ENCODE measurements at regions not wholly inside any gene's neighbourhood (a gene's known extent, or its start where the extent isn't known, plus 50 kb on each side); places are given as distances from the start of the nearest gene placed in this dataset.

DNA sequence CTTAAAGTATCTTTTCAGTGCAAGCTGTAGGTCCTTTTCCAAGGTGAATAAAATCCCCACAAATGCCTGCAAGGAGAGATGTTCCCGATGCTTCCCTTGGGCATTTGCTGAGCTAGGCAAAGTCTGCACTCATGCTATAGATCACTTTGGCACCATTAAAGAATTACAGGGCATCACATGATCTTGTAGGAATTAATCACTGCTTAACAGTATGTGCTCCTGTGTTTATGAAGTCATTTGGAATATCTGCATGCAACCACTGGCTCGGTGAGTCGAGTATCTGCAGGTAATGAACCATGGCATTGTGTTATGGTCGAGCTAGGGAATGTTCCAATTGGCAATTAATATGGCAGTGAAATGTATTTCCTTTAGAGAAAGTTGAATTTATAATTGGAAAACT, 615.1 kb downstream of the TLE1 start:
- WGBS (ENCODE audit: extremely low coverage, insufficient read length, low lambda C conversion rate) = no CpG with 5 or more reads among the region's 4 CpGs
- no peak overlapping the region for H3K14ac ChIP-seq (ENCODE audit: insufficient read depth, low read length)
- H3K4me2 ChIP-seq (ENCODE audit: insufficient read depth, insufficient read length, low read length) = no peak overlapping the region
- H4K8ac ChIP-seq (replicated peaks; ENCODE audit: insufficient read length, low read depth, low read length) = no peak overlapping the region
- no peaks in the 10 kb centered on the region for H3K36me3 Mint-ChIP-seq (ENCODE audit: insufficient read depth in 1 of 3, low read depth in 3 of 3)
- H3K23ac ChIP-seq (ENCODE audit: insufficient read length, low read depth, low read length) = no peak overlapping the region
- H3K4ac ChIP-seq (ENCODE audit: low read depth, low read length) = no peak overlapping the region
- H3K4me1 Mint-ChIP-seq = no peaks in the 10 kb centered on the region
- no peak overlapping the region for H2BK20ac ChIP-seq (ENCODE audit: low read depth, low read length, poor library complexity, severe bottlenecking)
- no peak overlapping the region for H2BK5ac ChIP-seq (ENCODE audit: insufficient read length, low read length)
- H3K23me2 ChIP-seq (ENCODE audit: insufficient read length, low read depth, low read length, poor library complexity, severe bottlenecking) = no peaks in the 10 kb centered on the region
- H3K27ac ChIP-seq (ENCODE audit: insufficient read length, low read depth, low read length) = no peak overlapping the region
- H3T11ph ChIP-seq (ENCODE audit: low read length) = no peak overlapping the region
- no peak overlapping the region for H3K18ac ChIP-seq (ENCODE audit: insufficient read length, low read depth, low read length)
- no peak for DNase-seq
- no peaks in the 10 kb centered on the region for H3K79me2 ChIP-seq (ENCODE audit: insufficient read depth, low read length)
- H3K56ac ChIP-seq (ENCODE audit: insufficient read length, low read depth, low read length) = no peak overlapping the region
- H3K9me3 Mint-ChIP-seq = no peaks in the 10 kb centered on the region
- H3K27me3 Mint-ChIP-seq (ENCODE audit: low read depth) = no peaks in the 10 kb centered on the region
- no peak for TF ChIP-seq CTCF (conservative IDR thresholded peaks at IDR 0.05)
- no peak overlapping the region for H4K5ac ChIP-seq (ENCODE audit: insufficient read length, low read depth, low read length)
- H3K27ac Mint-ChIP-seq = no peak overlapping the region
- H2BK120ac ChIP-seq (ENCODE audit: low read depth, low read length, poor library complexity, severe bottlenecking) = no peak overlapping the region
- H2BK15ac ChIP-seq (ENCODE audit: low read depth, low read length) = no peak overlapping the region
- H2AFZ ChIP-seq (ENCODE audit: low read length) = no peak overlapping the region
- no peak overlapping the region for H4K91ac ChIP-seq (ENCODE audit: insufficient read length, low read depth, low read length)
- no peak overlapping the region for H3K9ac ChIP-seq (ENCODE audit: extremely low read depth, insufficient read length, low read length)
- no peaks in the 10 kb centered on the region for H4K20me1 ChIP-seq (ENCODE audit: control insufficient read depth, insufficient read depth, insufficient read length)
- no peaks in the 10 kb centered on the region for H3K79me1 ChIP-seq (ENCODE audit: insufficient read depth, low read depth, low read length, poor library complexity, severe bottlenecking)
- H3K9me3 ChIP-seq (ENCODE audit: control insufficient read depth, low read depth, low read length) = no peaks in the 10 kb centered on the region
- no peak overlapping the region for H2AK5ac ChIP-seq (ENCODE audit: insufficient read length, low read length)
- no peak overlapping the region for H3K4me3 Mint-ChIP-seq
- no peaks in the 10 kb centered on the region for H3K4me1 ChIP-seq (ENCODE audit: insufficient read depth, low read length)
- no peak overlapping the region for H2BK12ac ChIP-seq (ENCODE audit: insufficient read length, low read depth, low read length)
- no peaks in the 10 kb centered on the region for H3K27me3 ChIP-seq (ENCODE audit: insufficient read depth, low read length)

All from H9 (cell line).